Psoas muscle (tissue), 7 donors: ENCODE measurements at regions not wholly inside any gene's neighbourhood (a gene's known extent, or its start where the extent isn't known, plus 50 kb on each side); places are given as distances from the start of the nearest gene placed in this dataset.

Source experiments
- ATAC-seq, 4 donors: fragments of 200-7000 bp; cut with Tn5 transposase; one replicate each; pipeline ENCODE4 v1.9.1; 2020; ENCODE audit warnings: moderate library complexity in 3 of 4, mild to moderate bottlenecking in 2 of 4
- DNase-seq, 2 donors: peaks; one replicate each; pipeline ENCODE4 v3.0.0-alpha.2; 2020
- H3K27ac ChIP-seq: fragments of 200-600 bp; one replicate; pipeline ENCODE4 v1.8.0; 2022
- H3K27me3 ChIP-seq, 3 donors: fragments of 200-600 bp in 1 of 3; one replicate each; pipeline versions ENCODE4 v1.6.1 to v1.8.0; 2013 to 2022; ENCODE audit warnings: low read length in 2 of 3, mild to moderate bottlenecking in 2 of 3, moderate library complexity in 1 of 3; ENCODE audit not compliant: insufficient read depth in 3 of 3
- H3K36me3 ChIP-seq, 2 donors: fragments of 200-600 bp in 1 of 2; one replicate each; pipeline versions ENCODE4 v1.6.1 to v1.8.0; 2013 to 2022; ENCODE audit warnings: low read depth in 1 of 2, mild to moderate bottlenecking in 1 of 2, moderate library complexity in 1 of 2; ENCODE audit not compliant: insufficient read depth in 1 of 2
- H3K4me1 ChIP-seq: fragments of 200-600 bp; one replicate; pipeline ENCODE4 v1.8.0; 2022
- H3K4me3 ChIP-seq: fragments of 200-600 bp; one replicate; pipeline ENCODE4 v1.8.0; 2022; ENCODE audit warnings: mild to moderate bottlenecking
- H3K9me3 ChIP-seq: fragments of 200-600 bp; one replicate; pipeline ENCODE4 v1.8.0; 2022
- CTCF ChIP-seq: fragments of 200-600 bp; IDR thresholded peaks from one replicate; pipeline ENCODE4 v1.8.0; 2022; ENCODE audit warnings: antibody characterized with exemption
- WGBS, 3 donors: extraction: QIAGEN DNeasy Blood & Tissue Kit; methylation state at CpG; one replicate each; pipeline versions ENCODE4 v1.1.6 to v1.1.7; 2013; 5-methylcytosine and 5-hydroxymethylcytosine counted together
- intact Hi-C, 2 donors: fragments of 100-400 bp; cut with DNase I; formaldehyde crosslinking; loops; one replicate each; pipeline versions ENCODE4 v1.11.0 to v1.14.2; 2022
- donor health status: healthy with polysubstance abuse.
- donor health status: DM: no; HTN: no; CAD: no; lungs with moderate emphysema.
- donor health status: Bipolar disorder and iron deficiency.
- donor health status: healthy.
- donor health status: DM: yes; HTN: yes; CAD: no.
- donor health status: DM: no; HTN: no; CAD: no.
- donor health status: DM: yes; HTN: yes; CAD: no.

GRCh38 chr11:128282053-128282452 lies 305.3 kb downstream of the ETS1 start:
- DNase-seq, result no peak
- 94 to 96% (median 95%) methylated on average over 7 of the region's 7 CpGs for WGBS, 3 donors
- no peak for ATAC-seq
- Histone ChIP-seq H3K9me3 (no peaks in the 10 kb centered on the region), H3K4me3 (no peak overlapping the region), H3K36me3 (no peaks in the 10 kb centered on the region), H3K27ac (no peak overlapping the region), H3K4me1 (no peaks in the 10 kb centered on the region), H3K27me3 (no peaks in the 10 kb centered on the region)
- TF ChIP-seq CTCF, result no peak
- intact Hi-C loops, result no loop called here

GRCh38 chr11:128279866-128280265 lies 307.5 kb downstream of the ETS1 start:
- Histone ChIP-seq H3K27ac (no peak overlapping the region), H3K4me3 (no peak overlapping the region), H3K36me3 (no peaks in the 10 kb centered on the region), H3K9me3 (no peaks in the 10 kb centered on the region), H3K27me3 (no peaks in the 10 kb centered on the region), H3K4me1 (no peaks in the 10 kb centered on the region)
- intact Hi-C loops, result no loop called here
- WGBS, 3 donors, result 42 to 46% (median 45%) methylated on average over 1 of the region's 1 CpG
- DNase-seq (no peak), ATAC-seq (no peak)
- TF ChIP-seq CTCF, result no peak

- 94 to 100% (median 97%) methylated on average over 2 of the region's 2 CpGs for WGBS, 3 donors
- no peak for TF ChIP-seq CTCF
- ATAC-seq (no peak), DNase-seq (no peak)
- H3K9me3 ChIP-seq, result no peaks in the 10 kb centered on the region
- no peak overlapping the region for H3K27ac ChIP-seq
- no peaks in the 10 kb centered on the region for H3K27me3 ChIP-seq
- H3K4me1 ChIP-seq, result no peaks in the 10 kb centered on the region
- intact Hi-C loops, result no loop called here
- no peaks in the 10 kb centered on the region for H3K36me3 ChIP-seq
- no peak overlapping the region for H3K4me3 ChIP-seq
These were observed 313.6 kb downstream of the ETS1 start for GRCh38 chr11:128273736-128274135.

DNA sequence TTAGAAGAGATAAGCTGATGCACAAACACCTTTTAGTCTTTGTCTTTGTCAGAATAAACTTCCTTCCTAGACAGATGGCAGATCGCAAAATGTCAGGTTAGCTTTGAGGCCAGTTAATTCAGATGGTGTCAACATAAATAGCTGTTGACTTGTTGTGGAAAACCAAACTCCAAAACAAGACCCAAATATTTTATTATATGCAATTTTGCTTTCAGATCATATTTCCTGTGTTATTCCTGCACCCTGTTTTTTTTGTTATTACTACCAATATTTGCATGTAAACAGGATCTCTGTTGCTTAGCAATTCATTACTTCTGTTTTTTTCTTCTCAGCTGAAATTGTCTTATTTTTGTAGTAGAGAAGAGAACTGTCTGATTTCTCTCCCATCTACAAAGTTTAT lies 316.0 kb downstream of the ETS1 start:
- Histone ChIP-seq H3K27me3 (no peaks in the 10 kb centered on the region), H3K36me3 (no peaks in the 10 kb centered on the region), H3K4me1 (no peaks in the 10 kb centered on the region), H3K9me3 (no peaks in the 10 kb centered on the region), H3K27ac (no peak overlapping the region), H3K4me3 (no peak overlapping the region)
- intact Hi-C loops, result no loop called here
- whole genome bisulfite sequencing, 3 donors, result 62 to 90% (median 69%) methylated on average over 1 of the region's 1 CpG
- no peak for TF ChIP-seq CTCF
- ATAC-seq (no peak), DNase-seq (no peak)

DNA sequence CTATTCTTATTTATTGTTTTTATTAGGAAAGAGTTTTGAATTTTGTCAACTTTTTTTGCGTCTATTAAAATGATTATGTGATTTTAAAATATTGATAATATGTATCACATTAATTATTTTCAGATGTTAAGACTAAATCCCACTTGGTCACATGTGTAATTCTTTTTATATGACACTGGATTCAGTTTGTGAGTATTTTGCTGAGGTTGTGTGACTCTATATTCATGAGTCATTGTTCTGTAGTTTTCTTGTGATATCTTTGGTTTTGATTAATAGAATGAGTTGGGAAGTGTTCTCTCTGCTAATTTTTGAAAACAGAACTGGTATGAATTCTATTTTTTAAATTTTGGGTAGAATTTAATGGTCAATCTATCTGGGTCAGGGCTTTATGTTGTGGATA lies 317.9 kb downstream of the ETS1 start:
- H3K36me3 ChIP-seq, result no peaks in the 10 kb centered on the region
- DNase-seq (no peak), ATAC-seq (no peak)
- TF ChIP-seq CTCF, result no peak
- no peaks in the 10 kb centered on the region for H3K9me3 ChIP-seq
- H3K27me3 ChIP-seq, result no peaks in the 10 kb centered on the region
- H3K4me3 ChIP-seq, result no peak overlapping the region
- 96 to 98% (median 96%) methylated on average over 1 of the region's 1 CpG for WGBS, 3 donors
- intact Hi-C loops, result no loop called here
- H3K4me1 ChIP-seq, result no peaks in the 10 kb centered on the region
- H3K27ac ChIP-seq, result no peak overlapping the region
